ENCODE measurements at regions not wholly inside any gene's neighbourhood (a gene's known extent, or its start where the extent isn't known, plus 50 kb on each side); places are given as distances from the start of the nearest gene placed in this dataset.

GRCh38 chr3:182492536-182492935, 300.8 kb upstream of the ATP11B start:
- TF ChIP-seq CTCF (IDR thresholded peaks at IDR 0.05; ENCODE audit: insufficient read depth, low read depth, low read length) (no peak), EZH2 (IDR thresholded peaks at IDR 0.05; ENCODE audit: insufficient read depth, low read length) (no peak)

All from astrocyte (in vitro differentiated cells and primary cell).